Loucy (cell line): ENCODE measurements at regions not wholly inside any gene's neighbourhood (a gene's known extent, or its start where the extent isn't known, plus 50 kb on each side); places are given as distances from the start of the nearest gene placed in this dataset.

Experiments used
- H2AFZ ChIP-seq: fragments of 200-600 bp; sonication (generic); 2 replicates; pipeline ENCODE4 v1.6.0; 2016; ENCODE audit warnings: antibody characterized with exemption, mild to moderate bottlenecking, low read length, moderate library complexity
- H3F3A ChIP-seq: fragments of 200-600 bp; 2 replicates; pipeline ENCODE4 v1.6.0; 2016; ENCODE audit warnings: antibody characterized with exemption, low read depth, mild to moderate bottlenecking
- H3K27me3 ChIP-seq: fragments of 200-600 bp; sonication (generic); 2 replicates; pipeline ENCODE4 v1.6.1; 2014; ENCODE audit warnings: low read length, mild to moderate bottlenecking; ENCODE audit not compliant: insufficient read depth, poor library complexity, severe bottlenecking
- H3K36me3 ChIP-seq: fragments of 200-600 bp; sonication (generic); 2 replicates; pipeline ENCODE4 v1.6.1; 2016; ENCODE audit warnings: low read length; ENCODE audit not compliant: insufficient read depth
- H3K4me1 ChIP-seq: fragments of 200-600 bp; sonication (generic); 2 replicates; pipeline ENCODE4 v1.5.1; 2014; ENCODE audit warnings: low read length, mild to moderate bottlenecking; ENCODE audit not compliant: insufficient read depth, poor library complexity, severe bottlenecking
- H3K4me2 ChIP-seq: fragments of 200-600 bp; sonication (generic); 2 replicates; pipeline ENCODE4 v1.6.0; 2014; ENCODE audit warnings: antibody characterized with exemption, low read length, low read depth, mild to moderate bottlenecking; ENCODE audit not compliant: poor library complexity, severe bottlenecking
- H3K4me3 ChIP-seq: fragments of 200-600 bp; sonication (generic); 2 replicates; pipeline ENCODE4 v1.5.1; 2014; ENCODE audit warnings: low read length, mild to moderate bottlenecking, mixed read lengths; ENCODE audit not compliant: poor library complexity, severe bottlenecking
- H3K79me2 ChIP-seq: fragments of 200-600 bp; sonication (generic); 2 replicates; pipeline ENCODE4 v1.6.1; 2014; ENCODE audit warnings: low read length; ENCODE audit not compliant: insufficient read depth
- H3K9ac ChIP-seq: fragments of 200-600 bp; sonication (generic); 2 replicates; pipeline ENCODE4 v1.6.0; 2014; ENCODE audit warnings: mild to moderate bottlenecking, low read depth, low read length, moderate library complexity; ENCODE audit not compliant: poor library complexity, severe bottlenecking
- H3K9me2 ChIP-seq: fragments of 200-600 bp; sonication (generic); replicated peaks from 2 replicates; pipeline ENCODE4 v1.6.1; 2016; ENCODE audit warnings: low read depth, low read length, mixed read lengths
- H3K9me3 ChIP-seq: fragments of 200-600 bp; sonication (generic); 2 replicates; pipeline ENCODE4 v1.6.1; 2014; ENCODE audit warnings: mild to moderate bottlenecking, antibody characterized with exemption, low read length, low read depth; ENCODE audit not compliant: insufficient read depth
- H4K20me1 ChIP-seq: fragments of 200-600 bp; sonication (generic); 2 replicates; pipeline ENCODE4 v1.6.0; 2014; ENCODE audit warnings: antibody characterized with exemption, low read length, mild to moderate bottlenecking; ENCODE audit not compliant: insufficient read depth, poor library complexity, severe bottlenecking
- EZH2phosphoT487 ChIP-seq: fragments of 200-600 bp; IDR thresholded peaks from 2 replicates; pipeline ENCODE4 v1.6.1; 2018; ENCODE audit warnings: antibody characterized with exemption, mild to moderate bottlenecking, moderate library complexity, borderline replicate concordance
- TF ChIP-seq, protein P1 (sequence below): fragments of 200-600 bp; sonication (generic); conservative IDR thresholded peaks from 2 replicates; pipeline ENCODE4 v1.5.1; 2014; ENCODE audit warnings: mild to moderate bottlenecking, antibody characterized with exemption, low read length

DNA sequence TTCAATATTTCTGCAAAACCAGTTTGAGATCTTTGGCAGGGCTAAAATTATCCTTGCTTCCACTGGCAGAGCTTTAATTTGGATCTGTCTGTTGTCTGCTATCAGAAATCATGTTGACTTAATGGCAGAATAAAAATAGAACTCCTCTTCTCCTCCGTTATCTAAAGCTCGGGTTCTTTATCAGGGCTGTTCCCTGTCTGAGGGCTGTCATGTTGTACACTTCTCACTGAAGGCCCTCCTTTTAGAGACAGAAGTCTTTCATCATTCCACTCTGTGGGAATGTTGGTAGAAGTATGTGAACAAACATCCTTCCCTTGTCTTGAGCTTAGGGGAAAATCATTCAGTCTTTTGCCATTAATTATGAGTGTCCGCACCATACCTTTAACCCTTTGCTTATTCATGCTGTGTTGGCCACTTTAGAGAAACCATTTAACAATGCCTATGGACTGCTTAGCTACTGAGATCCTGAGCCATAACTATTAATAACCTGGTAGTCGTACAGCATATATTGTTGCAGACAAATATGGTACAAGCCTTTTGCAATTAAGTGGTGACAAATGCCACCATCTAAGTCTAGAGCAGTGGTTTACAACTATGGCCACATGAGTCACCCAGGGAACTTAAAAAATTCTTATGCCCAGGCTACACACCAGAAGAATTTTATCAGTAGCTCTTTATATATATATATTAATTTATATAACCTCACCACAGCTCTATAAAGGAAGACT, 226.0 kb upstream of the TPM1 start:
- H3K36me3 ChIP-seq, result no peaks in the 10 kb centered on the region
- H4K20me1 ChIP-seq, result no peaks in the 10 kb centered on the region
- H3K9ac ChIP-seq, result no peak overlapping the region
- H3K79me2 ChIP-seq, result no peaks in the 10 kb centered on the region
- no peaks in the 10 kb centered on the region for H3K9me3 ChIP-seq
- H3K9me2 ChIP-seq, result no peaks in the 10 kb centered on the region
- no peaks in the 10 kb centered on the region for H3F3A ChIP-seq
- no peaks in the 10 kb centered on the region for H3K27me3 ChIP-seq
- H3K4me2 ChIP-seq, result no peak overlapping the region
- no peaks in the 10 kb centered on the region for H3K4me1 ChIP-seq
- TF ChIP-seq, protein P1, sequence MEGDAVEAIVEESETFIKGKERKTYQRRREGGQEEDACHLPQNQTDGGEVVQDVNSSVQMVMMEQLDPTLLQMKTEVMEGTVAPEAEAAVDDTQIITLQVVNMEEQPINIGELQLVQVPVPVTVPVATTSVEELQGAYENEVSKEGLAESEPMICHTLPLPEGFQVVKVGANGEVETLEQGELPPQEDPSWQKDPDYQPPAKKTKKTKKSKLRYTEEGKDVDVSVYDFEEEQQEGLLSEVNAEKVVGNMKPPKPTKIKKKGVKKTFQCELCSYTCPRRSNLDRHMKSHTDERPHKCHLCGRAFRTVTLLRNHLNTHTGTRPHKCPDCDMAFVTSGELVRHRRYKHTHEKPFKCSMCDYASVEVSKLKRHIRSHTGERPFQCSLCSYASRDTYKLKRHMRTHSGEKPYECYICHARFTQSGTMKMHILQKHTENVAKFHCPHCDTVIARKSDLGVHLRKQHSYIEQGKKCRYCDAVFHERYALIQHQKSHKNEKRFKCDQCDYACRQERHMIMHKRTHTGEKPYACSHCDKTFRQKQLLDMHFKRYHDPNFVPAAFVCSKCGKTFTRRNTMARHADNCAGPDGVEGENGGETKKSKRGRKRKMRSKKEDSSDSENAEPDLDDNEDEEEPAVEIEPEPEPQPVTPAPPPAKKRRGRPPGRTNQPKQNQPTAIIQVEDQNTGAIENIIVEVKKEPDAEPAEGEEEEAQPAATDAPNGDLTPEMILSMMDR, result no peak
- no peak for TF ChIP-seq EZH2phosphoT487
- H2AFZ ChIP-seq, result no peak overlapping the region
- no peak overlapping the region for H3K4me3 ChIP-seq

DNA sequence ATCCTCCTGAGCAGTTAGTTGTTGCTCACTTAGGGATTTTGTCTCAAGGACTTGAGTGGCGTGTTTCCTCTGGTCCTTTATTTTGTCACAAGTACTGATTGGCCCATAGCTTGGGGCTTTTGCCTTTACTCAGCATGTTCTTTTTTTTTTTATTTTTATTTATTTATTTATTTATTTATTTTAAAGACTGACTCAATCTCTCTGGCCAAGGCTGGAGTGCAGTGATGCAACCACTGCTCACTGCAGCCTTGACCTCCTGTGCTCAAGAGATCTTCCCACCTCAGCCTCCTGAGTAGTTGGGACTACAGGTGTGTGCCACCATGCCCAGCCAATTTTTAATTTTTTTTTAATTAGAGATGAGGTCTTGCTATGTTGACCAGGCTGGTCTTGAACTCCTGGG, 223.9 kb upstream of the TPM1 start:
- Histone ChIP-seq H3F3A (no peaks in the 10 kb centered on the region), H3K4me3 (no peak overlapping the region), H3K9ac (no peak overlapping the region), H3K79me2 (no peaks in the 10 kb centered on the region), H3K4me2 (no peak overlapping the region), H3K9me3 (no peaks in the 10 kb centered on the region), H3K4me1 (no peaks in the 10 kb centered on the region), H2AFZ (no peak overlapping the region), H3K27me3 (no peaks in the 10 kb centered on the region), H3K36me3 (no peaks in the 10 kb centered on the region), H4K20me1 (no peaks in the 10 kb centered on the region), H3K9me2 (no peaks in the 10 kb centered on the region)
- TF ChIP-seq EZH2phosphoT487, result no peak
- TF ChIP-seq, protein P1, result no peak

DNA sequence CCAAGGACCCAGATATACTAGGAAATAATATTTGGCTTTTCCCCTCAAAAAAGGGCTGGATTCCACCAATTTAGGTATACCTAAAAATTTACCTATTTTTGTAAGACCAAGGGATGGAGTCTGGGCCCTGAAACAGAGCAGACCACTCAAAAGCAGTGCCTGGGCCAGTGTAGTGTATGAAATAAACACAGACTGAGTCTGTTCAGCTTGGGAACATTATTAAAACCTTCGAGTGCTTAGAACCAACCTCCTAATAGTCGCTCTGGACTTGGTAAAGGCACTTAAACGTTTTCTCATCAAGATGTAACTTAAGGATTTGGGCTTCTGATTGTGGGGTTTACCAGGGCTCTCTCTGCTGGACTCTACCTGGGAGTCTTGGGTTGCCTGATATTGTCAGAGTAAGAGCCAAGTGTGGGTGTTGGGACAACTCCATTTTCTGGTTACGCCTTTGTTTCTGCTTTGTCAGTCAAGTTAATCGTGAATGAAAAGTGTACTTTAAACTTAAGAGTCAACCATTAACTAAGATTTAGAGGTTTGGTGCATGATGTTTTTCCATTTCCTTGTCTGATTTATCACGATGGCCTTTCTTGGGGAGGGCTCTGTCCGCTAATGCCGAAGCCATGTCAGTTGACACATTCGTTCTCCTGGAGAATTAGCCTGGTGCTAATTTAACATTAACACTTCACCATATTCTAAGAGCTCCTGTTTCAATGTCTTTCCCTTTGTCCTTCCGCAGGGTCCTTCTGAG, 221.0 kb upstream of the TPM1 start:
- TF ChIP-seq, protein P1, result no peak
- TF ChIP-seq EZH2phosphoT487, result no peak
- Histone ChIP-seq H3K36me3 (no peaks in the 10 kb centered on the region), H3K4me3 (no peak overlapping the region), H3K9me2 (no peaks in the 10 kb centered on the region), H3K4me1 (no peaks in the 10 kb centered on the region), H3K4me2 (no peak overlapping the region), H3F3A (no peaks in the 10 kb centered on the region), H3K79me2 (no peaks in the 10 kb centered on the region), H3K9me3 (no peaks in the 10 kb centered on the region), H2AFZ (no peak overlapping the region), H3K27me3 (no peaks in the 10 kb centered on the region), H3K9ac (no peak overlapping the region), H4K20me1 (no peaks in the 10 kb centered on the region)
